ENCODE measurements at regions not wholly inside any gene's neighbourhood (a gene's known extent, or its start where the extent isn't known, plus 50 kb on each side); places are given as distances from the start of the nearest gene placed in this dataset.

DNA sequence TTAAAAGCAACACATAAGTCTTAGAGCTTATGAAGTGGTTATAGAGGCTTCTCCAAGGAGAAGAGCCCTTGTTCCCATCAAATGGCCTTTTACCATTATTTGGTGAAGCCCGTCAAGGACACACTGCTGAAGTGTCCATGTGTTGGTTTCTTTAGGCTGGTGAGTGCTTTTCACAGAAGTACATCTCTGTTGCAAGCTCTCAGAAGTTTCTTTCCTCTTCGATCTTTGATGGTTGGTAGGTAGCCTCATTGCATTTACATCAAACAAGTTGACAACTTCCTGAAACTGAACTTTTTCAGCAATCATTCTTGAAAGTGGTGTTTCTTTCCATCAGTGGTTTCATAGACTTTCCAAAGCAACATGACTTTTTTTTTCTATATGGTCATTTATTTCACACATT, 465.6 kb downstream of the HDGFL1 start:
- Histone ChIP-seq H3K9me3 (ENCODE audit: low read length) (no peaks in the 10 kb centered on the region), H3K9ac (ENCODE audit: low read length) (no peak overlapping the region), H3K27me3 (ENCODE audit: control insufficient read depth in 1 of 2, insufficient read depth in 2 of 2, low read length in 2 of 2) (no peaks in the 10 kb centered on the region), H3K4me3 (ENCODE audit: low read depth in 1 of 2, low read length in 2 of 2) (no peak overlapping the region), H3K4me1 (ENCODE audit: insufficient read depth, low read length) (no peaks in the 10 kb centered on the region), H3K36me3 (ENCODE audit: insufficient read depth, low read length) (no peaks in the 10 kb centered on the region), H3K27ac (ENCODE audit: low read depth, low read length) (no peak overlapping the region)

DNA sequence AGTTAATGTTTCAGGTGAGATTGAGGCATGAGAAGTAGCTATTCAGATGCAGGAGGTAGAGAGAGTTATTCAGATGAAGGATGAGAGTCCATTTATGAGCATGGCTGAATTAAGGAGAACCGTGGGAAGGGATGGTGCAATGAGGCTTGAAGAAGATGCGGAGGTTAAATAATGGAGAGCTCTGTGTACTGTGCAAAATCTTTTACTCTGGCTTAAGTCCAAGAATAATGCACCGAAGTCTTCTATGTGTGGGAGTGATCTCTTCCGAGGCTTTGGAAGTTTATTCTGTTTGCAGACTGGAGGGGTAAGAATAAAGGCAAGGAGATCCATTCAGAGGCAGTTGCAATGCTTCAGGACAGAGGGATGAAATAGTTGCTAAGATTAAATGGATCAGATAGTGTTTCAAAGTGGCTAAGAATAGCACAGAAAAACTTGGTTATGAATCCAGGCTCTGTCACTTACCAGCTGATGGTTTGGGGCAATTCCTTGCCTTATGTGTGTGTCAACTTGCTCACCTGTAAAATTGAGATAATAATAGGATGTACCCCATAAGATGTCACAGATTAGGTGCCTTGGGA, 467.1 kb downstream of the HDGFL1 start:
- Histone ChIP-seq H3K4me1 (ENCODE audit: insufficient read depth, low read length) (no peaks in the 10 kb centered on the region), H3K9me3 (ENCODE audit: low read length) (no peaks in the 10 kb centered on the region), H3K27ac (ENCODE audit: low read depth, low read length) (no peak overlapping the region), H3K27me3 (ENCODE audit: control insufficient read depth in 1 of 2, insufficient read depth in 2 of 2, low read length in 2 of 2) (no peaks in the 10 kb centered on the region), H3K36me3 (ENCODE audit: insufficient read depth, low read length) (no peaks in the 10 kb centered on the region), H3K4me3 (ENCODE audit: low read depth in 1 of 2, low read length in 2 of 2) (no peak overlapping the region), H3K9ac (ENCODE audit: low read length) (no peak overlapping the region)

DNA sequence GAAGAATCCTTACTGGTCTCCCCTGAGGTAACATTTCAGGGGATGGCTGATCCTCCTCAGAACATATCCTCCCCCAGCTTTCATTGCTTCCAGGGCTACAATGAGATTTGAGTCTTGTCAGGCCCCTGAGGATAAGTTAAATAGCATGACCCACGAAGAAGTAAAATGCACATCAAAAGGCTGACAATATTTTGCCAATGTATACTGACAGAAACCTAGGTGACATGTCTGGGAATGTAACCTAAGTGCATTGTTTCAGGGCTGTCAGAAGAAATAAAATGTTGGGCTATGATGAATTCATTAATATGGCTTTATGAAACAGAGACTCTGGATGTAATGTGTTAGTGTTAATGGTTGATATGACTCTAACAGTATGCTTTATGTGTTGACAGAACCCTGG, 471.5 kb downstream of the HDGFL1 start:
- Histone ChIP-seq H3K27me3 (ENCODE audit: control insufficient read depth in 1 of 2, insufficient read depth in 2 of 2, low read length in 2 of 2) (no peaks in the 10 kb centered on the region), H3K9ac (ENCODE audit: low read length) (no peak overlapping the region), H3K4me1 (ENCODE audit: insufficient read depth, low read length) (no peaks in the 10 kb centered on the region), H3K9me3 (ENCODE audit: low read length) (no peaks in the 10 kb centered on the region), H3K4me3 (ENCODE audit: low read depth in 1 of 2, low read length in 2 of 2) (no peak overlapping the region), H3K27ac (ENCODE audit: low read depth, low read length) (no peak overlapping the region), H3K36me3 (ENCODE audit: insufficient read depth, low read length) (no peaks in the 10 kb centered on the region)

DNA sequence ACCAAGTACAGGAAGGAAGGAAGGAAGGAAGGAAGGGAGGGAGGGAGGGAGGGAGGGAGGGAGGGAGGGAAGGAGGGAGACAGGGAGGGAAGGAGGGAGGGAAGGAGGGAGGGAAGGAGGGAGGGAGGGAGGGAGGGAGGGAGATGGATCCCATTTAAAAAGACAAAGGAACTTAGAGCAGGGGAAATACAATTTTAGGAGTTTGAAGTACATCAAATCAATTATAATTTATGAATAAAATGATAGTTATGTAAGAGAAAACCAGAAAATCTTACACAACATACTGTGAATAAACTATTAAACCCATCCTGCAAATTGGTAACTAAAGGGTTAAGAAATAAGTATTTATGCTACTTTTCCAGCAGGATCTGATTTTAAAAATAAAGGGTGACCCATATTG, 475.9 kb downstream of the HDGFL1 start:
- H3K36me3 ChIP-seq (ENCODE audit: insufficient read depth, low read length), result no peaks in the 10 kb centered on the region
- H3K4me1 ChIP-seq (ENCODE audit: insufficient read depth, low read length), result no peaks in the 10 kb centered on the region
- H3K9ac ChIP-seq (ENCODE audit: low read length), result no peak overlapping the region
- no peaks in the 10 kb centered on the region for H3K27me3 ChIP-seq (ENCODE audit: control insufficient read depth in 1 of 2, insufficient read depth in 2 of 2, low read length in 2 of 2)
- H3K9me3 ChIP-seq (ENCODE audit: low read length), result no peaks in the 10 kb centered on the region
- H3K27ac ChIP-seq (ENCODE audit: low read depth, low read length), result no peak overlapping the region
- no peak overlapping the region for H3K4me3 ChIP-seq (ENCODE audit: low read depth in 1 of 2, low read length in 2 of 2)

DNA sequence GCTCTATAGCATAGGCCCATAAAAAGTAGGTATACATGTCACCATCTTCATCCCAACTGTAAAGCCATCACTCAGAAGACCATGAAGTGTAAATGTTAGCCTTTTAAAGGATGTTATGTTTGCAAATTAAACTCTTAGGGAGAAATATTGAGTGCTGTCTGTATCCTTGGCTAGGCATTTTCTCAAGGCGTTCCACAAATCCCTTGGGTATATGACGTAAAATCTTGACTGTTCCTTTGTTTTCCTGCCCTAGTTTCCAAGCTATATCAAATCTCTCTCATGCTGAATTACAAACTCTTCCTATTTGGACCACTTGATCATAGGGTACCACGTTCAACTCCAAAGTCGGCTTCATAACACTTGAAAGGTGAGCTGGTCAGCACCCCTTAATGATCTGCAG, 486.2 kb downstream of the HDGFL1 start:
- H3K36me3 ChIP-seq (ENCODE audit: insufficient read depth, low read length), result no peaks in the 10 kb centered on the region
- no peaks in the 10 kb centered on the region for H3K27me3 ChIP-seq (ENCODE audit: control insufficient read depth in 1 of 2, insufficient read depth in 2 of 2, low read length in 2 of 2)
- no peaks in the 10 kb centered on the region for H3K4me1 ChIP-seq (ENCODE audit: insufficient read depth, low read length)
- H3K4me3 ChIP-seq (ENCODE audit: low read depth in 1 of 2, low read length in 2 of 2), result no peak overlapping the region
- no peak overlapping the region for H3K9ac ChIP-seq (ENCODE audit: low read length)
- H3K9me3 ChIP-seq (ENCODE audit: low read length), result no peaks in the 10 kb centered on the region
- H3K27ac ChIP-seq (ENCODE audit: low read depth, low read length), result no peak overlapping the region

DNA sequence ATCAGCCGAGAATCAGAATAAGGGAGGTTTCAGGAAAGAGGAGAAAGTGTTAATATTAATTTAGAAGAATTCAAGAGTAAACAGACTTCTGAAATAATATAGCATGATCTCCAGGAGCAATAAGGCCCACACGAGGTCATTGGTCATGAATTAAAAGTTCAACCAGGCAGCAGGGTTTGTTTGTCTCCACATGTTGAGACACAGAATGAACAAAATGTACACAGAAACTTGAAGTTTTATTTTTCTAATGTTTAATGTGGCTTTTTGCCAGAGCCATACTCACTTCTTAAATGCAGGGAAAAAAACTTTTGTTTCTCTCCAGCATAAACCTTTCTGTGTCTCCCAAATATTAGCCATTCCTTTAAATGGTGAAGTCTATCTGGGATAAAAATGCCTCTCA, 504.5 kb downstream of the HDGFL1 start:
- Histone ChIP-seq H3K9me3 (ENCODE audit: low read length) (no peaks in the 10 kb centered on the region), H3K27me3 (ENCODE audit: control insufficient read depth in 1 of 2, insufficient read depth in 2 of 2, low read length in 2 of 2) (no peaks in the 10 kb centered on the region), H3K9ac (ENCODE audit: low read length) (no peak overlapping the region)

DNA sequence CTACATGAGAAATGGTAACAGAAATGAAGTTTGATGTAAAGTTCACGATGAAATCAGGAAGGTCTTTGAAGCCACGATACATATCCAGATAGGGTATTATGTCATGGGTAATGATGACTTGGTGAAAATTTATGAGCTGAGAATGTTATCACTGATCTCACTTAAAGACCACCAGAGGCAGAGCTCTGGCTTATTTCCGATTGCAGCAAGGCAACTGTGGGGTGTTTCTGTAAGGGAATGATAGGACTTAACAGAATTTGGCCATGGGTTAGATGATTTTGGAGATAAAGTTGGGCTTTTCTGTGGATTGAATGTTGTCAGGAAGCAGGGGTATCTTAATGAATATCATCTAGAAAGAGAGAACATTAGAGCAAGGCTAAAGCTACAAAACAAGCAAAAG, 508.4 kb downstream of the HDGFL1 start:
- Histone ChIP-seq H3K9ac (ENCODE audit: low read length) (no peak overlapping the region), H3K36me3 (ENCODE audit: insufficient read depth, low read length) (no peaks in the 10 kb centered on the region), H3K4me3 (ENCODE audit: low read depth in 1 of 2, low read length in 2 of 2) (no peak overlapping the region), H3K27ac (ENCODE audit: low read depth, low read length) (no peak overlapping the region), H3K9me3 (ENCODE audit: low read length) (no peaks in the 10 kb centered on the region), H3K4me1 (ENCODE audit: insufficient read depth, low read length) (no peaks in the 10 kb centered on the region), H3K27me3 (ENCODE audit: control insufficient read depth in 1 of 2, insufficient read depth in 2 of 2, low read length in 2 of 2) (no peaks in the 10 kb centered on the region)

More for the DNA sequence above, 504.5 kb downstream of the HDGFL1 start:
- Histone ChIP-seq H3K4me1 (ENCODE audit: insufficient read depth, low read length) (no peaks in the 10 kb centered on the region), H3K36me3 (ENCODE audit: insufficient read depth, low read length) (no peaks in the 10 kb centered on the region), H3K27ac (ENCODE audit: low read depth, low read length) (no peak overlapping the region), H3K4me3 (ENCODE audit: low read depth in 1 of 2, low read length in 2 of 2) (no peak overlapping the region)

DNA sequence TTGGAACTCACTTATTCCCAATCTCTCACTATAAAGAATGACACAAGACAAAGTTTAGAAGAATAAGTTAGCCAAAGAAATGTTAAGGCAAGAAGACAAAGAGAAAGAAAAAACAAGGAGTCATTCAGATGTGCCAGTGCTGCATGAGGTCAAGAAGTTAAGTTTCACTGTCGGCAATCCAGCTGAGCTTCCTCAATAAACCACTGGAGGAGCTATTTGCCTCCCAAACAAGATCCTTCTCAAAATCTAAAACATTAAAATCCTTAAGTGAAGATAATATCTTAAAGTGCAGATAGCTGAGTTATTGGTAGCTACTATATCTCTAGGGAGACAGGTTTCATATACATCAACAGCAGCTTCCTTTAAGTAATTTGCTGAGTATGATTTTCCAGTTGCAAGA, 512.3 kb downstream of the HDGFL1 start:
- Histone ChIP-seq H3K4me3 (ENCODE audit: low read depth in 1 of 2, low read length in 2 of 2) (no peak overlapping the region), H3K27me3 (ENCODE audit: control insufficient read depth in 1 of 2, insufficient read depth in 2 of 2, low read length in 2 of 2) (no peaks in the 10 kb centered on the region), H3K4me1 (ENCODE audit: insufficient read depth, low read length) (no peaks in the 10 kb centered on the region), H3K36me3 (ENCODE audit: insufficient read depth, low read length) (no peaks in the 10 kb centered on the region), H3K27ac (ENCODE audit: low read depth, low read length) (no peak overlapping the region), H3K9me3 (ENCODE audit: low read length) (no peaks in the 10 kb centered on the region), H3K9ac (ENCODE audit: low read length) (no peak overlapping the region)

DNA sequence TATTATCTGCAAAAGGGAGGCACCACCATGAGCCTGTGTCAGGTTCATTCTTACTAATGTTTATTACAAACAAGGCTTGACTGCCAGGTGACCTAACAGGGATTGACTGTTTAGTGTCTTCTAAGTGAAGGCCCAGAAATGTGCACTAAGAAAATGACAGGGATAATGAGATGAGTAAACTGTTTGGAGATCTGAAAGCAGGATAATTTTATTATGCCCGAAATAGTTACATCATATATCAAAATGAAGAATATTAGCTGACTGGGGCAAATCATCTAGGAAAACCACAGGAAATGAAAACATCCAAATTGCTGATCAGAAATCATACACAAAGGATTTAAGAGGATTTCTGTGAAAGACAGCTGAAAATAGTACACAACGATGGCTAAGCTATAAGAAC, 516.7 kb downstream of the HDGFL1 start:
- Histone ChIP-seq H3K36me3 (ENCODE audit: insufficient read depth, low read length) (no peaks in the 10 kb centered on the region), H3K27me3 (ENCODE audit: control insufficient read depth in 1 of 2, insufficient read depth in 2 of 2, low read length in 2 of 2) (no peaks in the 10 kb centered on the region), H3K9ac (ENCODE audit: low read length) (no peak overlapping the region), H3K9me3 (ENCODE audit: low read length) (no peaks in the 10 kb centered on the region), H3K4me1 (ENCODE audit: insufficient read depth, low read length) (no peaks in the 10 kb centered on the region), H3K4me3 (ENCODE audit: low read depth in 1 of 2, low read length in 2 of 2) (no peak overlapping the region), H3K27ac (ENCODE audit: low read depth, low read length) (no peak overlapping the region)

DNA sequence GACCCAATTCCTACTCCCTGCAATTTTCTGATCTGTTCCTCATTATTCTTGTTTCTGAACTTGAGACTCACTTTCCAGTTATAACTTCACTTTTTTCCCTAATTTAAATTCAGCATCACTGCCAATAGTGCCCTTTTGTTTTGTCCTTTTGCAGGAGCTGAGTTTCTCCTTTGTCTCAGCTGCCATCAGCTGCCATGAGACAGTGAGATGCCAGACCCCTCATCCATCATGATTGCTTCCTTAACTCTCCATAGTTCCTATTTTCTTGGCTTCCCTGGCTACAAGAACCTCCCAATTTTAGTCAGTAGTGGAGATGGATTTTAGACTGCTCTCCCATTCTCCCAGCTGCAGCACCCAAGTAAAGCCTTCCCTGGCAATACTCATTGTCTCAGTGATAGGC, 518.1 kb downstream of the HDGFL1 start:
- Histone ChIP-seq H3K4me3 (ENCODE audit: low read depth in 1 of 2, low read length in 2 of 2) (no peak overlapping the region), H3K27me3 (ENCODE audit: control insufficient read depth in 1 of 2, insufficient read depth in 2 of 2, low read length in 2 of 2) (no peaks in the 10 kb centered on the region), H3K9ac (ENCODE audit: low read length) (no peak overlapping the region), H3K9me3 (ENCODE audit: low read length) (no peaks in the 10 kb centered on the region), H3K4me1 (ENCODE audit: insufficient read depth, low read length) (no peaks in the 10 kb centered on the region), H3K27ac (ENCODE audit: low read depth, low read length) (no peak overlapping the region), H3K36me3 (ENCODE audit: insufficient read depth, low read length) (no peaks in the 10 kb centered on the region)

DNA sequence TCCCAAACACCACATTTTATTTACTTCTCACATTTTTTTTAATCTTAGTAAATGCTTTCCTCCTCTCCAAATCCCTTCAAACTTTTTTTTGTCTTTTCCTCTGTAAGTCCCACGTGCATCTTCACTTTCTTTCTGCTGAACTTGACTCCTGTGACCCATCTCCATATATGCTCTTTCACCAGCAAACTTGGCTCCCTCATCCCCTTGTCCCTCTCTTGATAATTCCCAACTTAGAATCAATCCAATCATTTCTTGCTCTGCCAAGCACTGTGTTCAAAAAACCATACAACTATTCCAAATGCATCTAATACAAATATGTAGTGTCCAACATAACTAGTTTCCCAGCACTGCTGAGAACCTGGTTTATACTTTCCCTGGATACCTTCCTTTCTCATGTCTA, 519.4 kb downstream of the HDGFL1 start:
- Histone ChIP-seq H3K36me3 (ENCODE audit: insufficient read depth, low read length) (no peaks in the 10 kb centered on the region), H3K9ac (ENCODE audit: low read length) (no peak overlapping the region)

DNA sequence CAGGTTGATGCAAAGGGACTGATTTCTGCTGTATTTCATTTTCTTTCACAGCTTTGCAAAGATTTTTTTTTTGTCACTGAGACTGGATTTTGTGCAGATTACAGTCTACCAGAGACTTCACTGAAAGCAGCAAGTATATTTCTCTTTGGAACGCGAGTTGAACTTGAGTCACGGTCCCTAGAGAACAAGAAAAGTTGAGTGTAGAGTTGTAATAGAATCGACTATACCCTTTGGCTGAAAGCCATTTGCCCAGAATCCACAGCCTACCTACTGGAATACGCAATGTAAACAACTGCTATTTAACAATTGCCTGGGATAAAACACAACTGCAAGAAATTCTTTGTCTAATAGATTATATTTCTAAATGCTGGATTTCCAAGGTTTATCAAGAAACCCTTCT, 520.6 kb downstream of the HDGFL1 start:
- H3K4me3 ChIP-seq (ENCODE audit: low read depth in 1 of 2, low read length in 2 of 2), result no peak overlapping the region
- no peaks in the 10 kb centered on the region for H3K4me1 ChIP-seq (ENCODE audit: insufficient read depth, low read length)
- H3K27me3 ChIP-seq (ENCODE audit: control insufficient read depth in 1 of 2, insufficient read depth in 2 of 2, low read length in 2 of 2), result no peaks in the 10 kb centered on the region
- H3K36me3 ChIP-seq (ENCODE audit: insufficient read depth, low read length), result no peaks in the 10 kb centered on the region
- H3K9me3 ChIP-seq (ENCODE audit: low read length), result no peaks in the 10 kb centered on the region
- H3K9ac ChIP-seq (ENCODE audit: low read length), result no peak overlapping the region
- H3K27ac ChIP-seq (ENCODE audit: low read depth, low read length), result no peak overlapping the region

More for the DNA sequence above, 519.4 kb downstream of the HDGFL1 start:
- H3K4me1 ChIP-seq (ENCODE audit: insufficient read depth, low read length), result no peaks in the 10 kb centered on the region
- no peaks in the 10 kb centered on the region for H3K27me3 ChIP-seq (ENCODE audit: control insufficient read depth in 1 of 2, insufficient read depth in 2 of 2, low read length in 2 of 2)
- no peak overlapping the region for H3K4me3 ChIP-seq (ENCODE audit: low read depth in 1 of 2, low read length in 2 of 2)
- H3K27ac ChIP-seq (ENCODE audit: low read depth, low read length), result no peak overlapping the region
- no peaks in the 10 kb centered on the region for H3K9me3 ChIP-seq (ENCODE audit: low read length)

Data from muscle layer of colon (tissue), 2 donors.